GM18858 (cell line): ENCODE measurements at regions not wholly inside any gene's neighbourhood (a gene's known extent, or its start where the extent isn't known, plus 50 kb on each side); places are given as distances from the start of the nearest gene placed in this dataset.
"Not testable (repeated sequence)": the region's sequence is repeated elsewhere in the genome, so short reads cannot be mapped to it uniquely, and the experiment has no call there.

Source experiments
- ATAC-seq: cut with Tn5 transposase; IDR thresholded peaks from one replicate; pipeline ENCODE4 v1.9.1; 2021; ENCODE audit not compliant: unreplicated experiment

DNA sequence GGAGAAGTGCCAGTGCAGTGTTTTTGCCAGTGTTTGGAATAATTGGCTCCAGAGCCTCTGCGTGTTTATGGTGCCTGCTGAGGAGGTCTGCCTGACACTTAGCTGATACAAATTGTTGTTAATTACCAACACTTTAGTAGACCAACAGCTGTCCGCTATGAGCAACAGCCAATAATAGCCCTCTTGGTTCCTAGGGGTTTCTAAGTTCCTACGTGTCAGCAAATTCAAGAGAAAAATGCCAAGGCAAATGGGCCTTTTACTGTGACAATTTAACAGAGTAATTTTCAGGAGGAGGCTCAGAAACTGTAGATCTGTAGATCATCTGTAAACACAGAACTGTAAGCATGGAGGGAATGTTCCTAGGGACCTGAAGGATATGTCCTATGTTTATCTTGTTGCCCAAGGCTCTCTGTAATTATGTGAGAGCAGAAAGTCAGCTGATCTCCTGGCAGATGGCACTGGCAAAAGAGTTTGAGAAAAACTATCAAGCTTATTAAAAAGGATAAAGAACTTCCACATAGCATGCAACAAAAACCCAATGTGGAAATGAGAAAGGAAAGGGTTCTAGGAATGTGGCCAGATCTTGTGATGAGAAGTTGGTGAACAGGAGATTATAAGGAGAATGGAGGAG lies 157.7 kb downstream of the GJA1 start:
- ATAC-seq, result no peak

- ATAC-seq, result no peak
Measured at GRCh38 chr6:121594053-121594452, 158.6 kb downstream of the GJA1 start.

DNA sequence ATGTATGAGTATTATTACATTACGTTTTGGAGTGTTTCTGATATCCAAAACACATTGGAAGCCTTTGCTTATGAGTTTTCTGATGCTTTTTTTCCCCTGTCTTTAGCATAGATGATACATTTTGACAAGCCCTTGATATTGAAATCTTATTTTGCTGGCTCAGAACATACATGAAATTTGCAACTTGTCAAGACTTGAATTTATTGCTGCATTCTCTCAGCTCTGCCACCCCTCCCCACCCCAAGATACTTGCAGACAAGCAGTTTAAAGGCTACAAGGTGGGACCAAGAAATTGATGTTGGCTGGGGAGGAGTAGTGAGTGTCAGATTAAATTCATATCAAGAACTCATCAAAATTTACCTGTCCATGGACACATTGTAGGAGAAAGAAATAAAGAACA lies 160.2 kb downstream of the GJA1 start:
- no peak for ATAC-seq

GRCh38 chr6:121596441-121596840 lies 161.0 kb downstream of the GJA1 start:
- ATAC-seq, result no peak

- no peak for ATAC-seq
Measured at GRCh38 chr6:121597654-121598053, 162.2 kb downstream of the GJA1 start.

- ATAC-seq, result not testable (repeated sequence)
Measured at GRCh38 chr6:121599331-121599730, 163.9 kb downstream of the GJA1 start.

DNA sequence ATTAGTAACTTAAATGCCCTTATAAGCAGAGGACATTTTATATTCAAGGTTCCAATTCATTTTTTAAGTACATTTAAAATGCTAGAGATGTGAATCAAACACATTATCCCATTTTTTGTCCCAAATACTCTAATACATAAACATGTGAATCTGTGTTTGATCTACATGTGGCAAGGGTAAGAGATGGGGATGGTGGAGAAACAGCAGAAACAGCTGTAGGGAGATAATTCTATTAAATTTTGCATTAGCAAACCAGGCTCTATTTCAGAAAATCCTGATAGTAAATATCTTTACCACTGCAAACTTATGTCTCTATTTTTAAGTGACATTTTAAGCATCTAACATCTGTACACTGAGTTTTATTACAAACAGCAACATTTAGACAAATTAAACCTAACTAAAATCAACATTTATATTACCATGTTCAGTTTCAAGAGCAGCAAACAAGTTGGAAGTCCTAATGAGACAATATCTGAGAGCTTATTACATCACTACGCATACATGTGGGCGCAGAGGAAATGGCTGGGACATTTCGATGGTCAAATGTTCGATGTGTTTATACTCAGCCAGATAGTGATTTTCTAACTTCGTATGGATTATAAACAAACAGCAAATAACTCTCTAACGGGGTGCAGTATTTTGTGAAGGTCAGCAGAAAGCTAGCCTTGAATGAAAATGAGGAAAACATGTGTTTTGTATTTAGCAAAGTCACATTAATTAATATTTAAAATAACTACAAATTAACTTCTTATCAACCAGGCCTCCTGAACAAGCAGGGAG lies 165.1 kb downstream of the GJA1 start:
- no peak for ATAC-seq

- no peak for ATAC-seq
Measured at GRCh38 chr6:121603486-121603885, 168.0 kb downstream of the GJA1 start.

DNA sequence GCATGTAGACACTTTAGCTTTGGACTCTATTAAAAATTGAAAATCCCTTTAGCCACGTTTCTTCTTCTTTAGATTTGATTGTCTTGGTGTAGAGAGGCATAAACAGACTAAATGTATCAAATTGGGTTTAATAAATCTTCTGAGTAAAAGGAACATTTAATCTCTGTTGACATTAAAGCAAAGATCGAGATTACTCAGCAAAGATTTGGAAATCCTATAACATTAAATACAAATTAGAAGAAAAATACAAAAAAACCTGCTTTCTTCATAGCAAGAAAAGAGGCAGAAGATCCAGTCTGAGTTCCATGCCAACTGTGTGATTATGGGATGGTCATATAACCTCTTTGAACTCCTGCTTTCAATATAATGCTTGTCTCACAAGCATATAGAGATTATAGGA lies 172.3 kb downstream of the GJA1 start:
- no peak for ATAC-seq

DNA sequence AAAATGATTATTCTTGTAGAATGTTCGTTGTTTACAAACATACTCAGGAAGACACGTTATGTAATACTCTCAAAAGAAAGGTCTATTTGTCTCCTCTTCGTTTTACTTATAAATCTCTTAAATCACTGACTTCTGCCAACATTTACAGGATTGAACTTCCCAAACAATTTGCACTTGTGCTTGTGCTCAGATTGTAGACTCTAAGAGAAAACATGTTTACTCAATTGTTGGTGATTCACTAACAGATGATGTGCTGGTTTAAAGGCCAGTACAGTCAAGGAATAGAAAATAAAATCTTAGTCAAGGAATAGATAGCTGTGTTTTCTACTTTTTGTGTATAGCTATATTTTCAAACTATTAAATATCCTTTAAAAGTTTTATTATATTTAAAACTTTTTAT lies 172.8 kb downstream of the GJA1 start:
- ATAC-seq, result no peak

DNA sequence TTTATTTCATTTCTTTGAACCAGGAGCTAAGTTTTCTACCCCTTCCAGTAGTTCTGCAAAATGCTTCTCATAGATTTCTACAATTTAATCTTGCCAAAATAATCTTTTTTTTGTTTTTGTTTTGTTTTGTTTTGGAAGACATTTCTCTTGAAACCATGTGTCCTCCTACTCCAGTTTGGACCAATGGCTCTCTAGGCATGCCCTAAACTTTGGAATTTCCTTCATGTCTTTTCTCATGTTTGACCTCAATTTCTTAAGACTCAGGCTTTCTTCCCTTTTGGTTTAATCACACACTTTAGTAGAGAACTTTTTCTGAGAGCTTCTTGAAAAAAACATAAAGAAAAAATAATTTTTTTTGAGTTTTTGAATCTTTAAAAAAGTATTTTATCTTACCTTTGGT lies 173.8 kb downstream of the GJA1 start:
- ATAC-seq, result no peak

DNA sequence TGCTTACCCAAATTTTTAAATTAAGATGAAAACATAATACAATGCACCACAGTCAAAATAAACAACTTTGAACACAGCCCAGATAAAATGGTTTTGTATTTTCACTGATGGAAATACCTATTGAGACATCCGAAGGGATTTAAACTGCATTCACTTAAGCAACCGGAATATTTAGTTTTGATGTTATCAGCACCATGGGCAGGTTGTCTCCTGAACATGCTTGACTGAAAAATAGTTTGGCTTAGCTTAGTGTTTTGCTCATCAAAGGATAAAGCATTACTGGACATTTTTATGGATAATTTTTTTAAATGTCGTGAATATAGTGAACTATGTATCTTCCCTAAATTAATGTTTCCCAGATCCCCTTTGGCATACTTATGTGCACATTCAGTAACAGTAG lies 177.5 kb downstream of the GJA1 start:
- no peak for ATAC-seq

DNA sequence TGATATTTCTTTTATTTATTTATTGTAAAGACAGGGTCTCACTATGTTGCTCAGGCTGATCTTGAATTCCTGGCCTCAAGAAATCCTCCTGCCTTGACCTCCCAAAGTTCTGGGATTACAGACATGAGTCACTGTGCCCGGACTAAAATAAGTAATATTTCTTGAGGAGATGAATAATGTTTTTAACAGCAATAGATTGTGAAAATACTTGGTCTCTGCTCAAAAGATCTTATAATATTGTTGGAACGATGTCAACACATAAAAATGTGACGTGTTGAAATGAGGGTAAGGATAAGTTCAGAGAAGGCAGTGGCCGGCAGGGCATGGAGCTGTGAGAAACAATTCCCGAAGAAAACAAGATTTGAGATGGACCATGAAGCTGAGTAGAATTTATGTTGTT lies 178.7 kb downstream of the GJA1 start:
- ATAC-seq, result no peak

- no peak for ATAC-seq
Measured at GRCh38 chr6:121615493-121615892, 180.0 kb downstream of the GJA1 start.

DNA sequence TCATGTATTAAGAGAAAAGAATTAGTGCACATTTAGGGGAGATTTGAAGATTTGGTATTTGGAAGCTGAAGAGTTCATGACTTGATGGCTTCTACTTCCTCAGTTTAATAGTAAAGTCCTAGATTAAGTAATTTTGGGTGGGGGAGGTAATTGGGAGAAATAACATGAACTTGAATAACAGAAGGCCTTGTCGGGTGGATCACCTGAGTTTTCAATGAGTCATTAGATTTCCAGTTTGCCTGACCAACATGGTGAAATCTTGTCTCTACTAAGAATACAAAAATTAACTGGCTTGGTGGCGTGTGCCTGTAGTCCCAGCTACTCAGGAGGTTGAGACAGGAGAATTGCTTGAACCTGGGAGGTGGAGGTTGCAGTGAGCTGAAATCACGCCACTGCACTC lies 181.0 kb downstream of the GJA1 start:
- ATAC-seq, result no peak

- no peak for ATAC-seq
Measured at GRCh38 chr6:121617388-121617787, 181.9 kb downstream of the GJA1 start.

GRCh38 chr6:121619013-121619412 lies 183.6 kb downstream of the GJA1 start:
- no peak for ATAC-seq

- no peak for ATAC-seq
Measured at GRCh38 chr6:121619987-121620740, 184.7 kb downstream of the GJA1 start.

- no peak for ATAC-seq
Measured at GRCh38 chr6:121627761-121628160, 192.3 kb downstream of the GJA1 start.

- ATAC-seq, result no peak
Measured at GRCh38 chr6:121630716-121631115, 195.3 kb downstream of the GJA1 start.

DNA sequence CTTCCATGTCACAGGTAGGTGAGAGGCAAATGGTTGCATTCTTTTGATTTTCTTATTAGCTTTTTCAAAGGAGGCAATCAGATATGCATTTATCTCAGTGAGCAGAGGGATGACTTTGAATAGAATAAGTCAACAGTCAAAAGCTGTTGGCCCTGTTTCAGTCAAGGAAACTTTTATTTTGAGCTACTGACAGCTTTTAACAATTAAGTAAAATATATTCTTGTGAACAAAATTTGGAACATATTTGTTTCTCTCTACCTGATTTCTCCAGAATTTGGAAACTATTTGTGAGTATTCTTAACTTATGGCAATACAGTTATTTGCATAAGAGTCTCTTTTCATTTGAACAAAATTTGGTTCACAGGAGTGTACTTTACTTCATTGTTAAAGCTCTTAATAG lies 196.3 kb downstream of the GJA1 start:
- ATAC-seq, result not testable (repeated sequence)

GRCh38 chr6:121633309-121633708 lies 197.9 kb downstream of the GJA1 start:
- ATAC-seq, result no peak
